HG03521 (cell line): ENCODE measurements at regions not wholly inside any gene's neighbourhood (a gene's known extent, or its start where the extent isn't known, plus 50 kb on each side); places are given as distances from the start of the nearest gene placed in this dataset.
"Not testable (repeated sequence)": the region's sequence is repeated elsewhere in the genome, so short reads cannot be mapped to it uniquely, and the experiment has no call there.

Experiments
- ATAC-seq: cut with Tn5 transposase; IDR thresholded peaks from one replicate; pipeline ENCODE4 v1.9.1; 2021; ENCODE audit warnings: mild to moderate bottlenecking, moderate library complexity; ENCODE audit not compliant: unreplicated experiment

DNA sequence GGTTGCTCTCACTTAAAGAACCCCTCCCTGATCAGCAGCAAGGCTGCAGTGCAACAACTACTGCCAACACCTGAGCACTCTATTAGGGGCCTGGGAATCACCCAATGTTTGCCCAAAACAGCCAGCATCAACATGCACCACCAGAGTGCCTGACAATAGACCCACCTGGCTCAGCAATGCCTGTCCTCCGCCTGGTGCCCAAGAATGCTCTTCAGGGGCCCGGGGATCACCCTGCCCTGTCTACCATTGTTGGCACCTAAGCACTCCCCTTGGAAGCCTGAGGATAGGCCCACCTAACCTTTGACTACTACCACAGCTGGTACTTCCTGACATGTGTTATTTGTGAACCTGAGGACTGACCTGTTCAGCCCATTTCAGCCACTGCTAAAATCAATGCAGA, 1363.1 kb upstream of the PRR20A start:
- ATAC-seq: no peak

DNA sequence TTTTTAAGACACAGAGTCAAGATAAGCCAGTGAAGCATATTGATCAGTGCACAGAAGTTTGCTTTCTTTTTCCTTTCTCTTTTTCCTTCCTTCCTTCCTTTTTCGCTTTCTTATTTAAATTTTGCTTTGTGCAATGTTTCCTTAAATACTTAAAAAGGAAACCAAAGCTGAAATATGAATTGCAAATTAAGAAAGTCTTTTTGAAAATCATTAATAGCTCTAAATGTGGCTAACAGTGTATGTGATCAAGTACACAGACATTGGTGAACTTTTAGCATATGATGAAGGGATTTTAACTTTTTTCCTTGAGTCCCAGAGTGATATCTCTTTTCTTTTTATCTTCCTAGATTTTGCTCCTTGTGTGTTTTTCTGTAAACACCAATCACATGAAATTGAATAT, 1356.9 kb upstream of the PRR20A start:
- ATAC-seq: no peak

DNA sequence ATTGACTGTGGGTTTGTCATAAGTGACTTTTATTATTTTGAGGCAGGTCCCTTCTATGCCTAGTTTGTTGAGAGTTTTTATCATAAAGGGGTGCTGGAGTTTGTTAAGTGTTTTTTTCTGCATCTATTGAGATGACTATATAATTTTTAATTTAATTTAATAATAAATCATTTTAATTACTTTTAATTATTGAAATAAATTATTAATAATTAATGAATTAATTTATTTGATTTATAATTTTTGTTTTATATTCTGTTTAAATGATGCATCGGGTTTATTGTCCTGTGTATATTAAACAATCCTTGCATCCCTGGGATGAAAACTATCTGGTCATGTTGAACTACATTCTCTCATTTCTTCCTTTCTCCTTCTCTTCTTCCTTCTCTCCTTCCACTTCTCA, 1352.2 kb upstream of the PRR20A start:
- no peak for ATAC-seq

DNA sequence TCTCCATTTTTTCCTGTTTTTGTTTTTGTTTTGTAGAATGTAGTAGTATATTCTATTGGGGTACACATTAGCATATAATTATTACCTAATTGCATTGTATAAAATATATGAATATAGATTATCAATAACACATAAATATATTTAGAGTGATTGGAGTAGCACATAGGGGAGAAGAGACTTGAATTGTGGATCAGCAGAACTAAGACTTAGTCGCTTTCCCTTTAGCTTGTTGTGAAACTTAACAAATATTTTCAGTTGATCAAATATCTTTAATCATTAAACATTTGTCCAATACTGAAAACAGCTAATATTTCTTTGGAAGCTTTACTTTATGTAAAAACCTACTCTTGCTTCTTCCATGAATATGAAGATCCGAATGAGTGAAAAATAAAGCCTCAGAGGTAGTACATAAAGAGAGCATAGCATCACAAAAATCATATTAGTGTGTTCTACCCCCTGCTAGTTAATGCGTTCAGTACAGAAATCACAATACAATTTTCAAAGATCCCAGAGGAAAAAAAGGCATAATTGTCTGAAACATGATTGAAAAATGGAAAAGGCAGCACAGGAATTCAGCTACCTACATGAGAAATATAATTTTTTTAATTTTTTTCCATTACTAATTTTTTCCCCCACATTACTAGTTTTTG, 1348.0 kb upstream of the PRR20A start:
- no peak for ATAC-seq

DNA sequence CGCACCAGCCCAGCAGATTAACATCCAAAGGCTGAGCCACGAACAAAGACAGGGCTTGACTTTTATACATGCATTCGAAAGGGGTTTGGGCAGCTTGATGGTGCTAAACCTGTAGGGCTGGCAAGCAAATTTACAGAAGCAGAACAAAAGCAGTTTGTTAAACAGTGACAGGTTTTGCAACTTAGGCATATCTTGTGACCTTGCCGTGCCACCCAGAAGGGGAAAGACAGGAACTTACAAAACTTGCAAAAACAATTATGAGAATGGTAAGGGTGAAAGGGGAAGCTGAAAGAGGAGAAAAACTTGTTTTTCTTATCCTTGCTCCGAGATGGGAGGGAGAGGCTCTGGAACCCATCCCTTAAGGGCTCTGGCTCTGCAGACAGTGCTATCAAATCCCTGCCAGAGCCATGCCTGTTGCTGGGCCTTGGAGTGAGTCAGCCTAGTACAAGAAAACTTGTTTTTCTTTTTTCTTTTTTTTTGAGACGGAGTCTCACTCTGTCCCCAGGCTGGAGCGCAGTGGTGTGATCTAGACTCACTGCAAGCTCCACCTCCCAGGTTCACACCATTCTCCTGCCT, 1325.2 kb upstream of the PRR20A start:
- no peak for ATAC-seq

DNA sequence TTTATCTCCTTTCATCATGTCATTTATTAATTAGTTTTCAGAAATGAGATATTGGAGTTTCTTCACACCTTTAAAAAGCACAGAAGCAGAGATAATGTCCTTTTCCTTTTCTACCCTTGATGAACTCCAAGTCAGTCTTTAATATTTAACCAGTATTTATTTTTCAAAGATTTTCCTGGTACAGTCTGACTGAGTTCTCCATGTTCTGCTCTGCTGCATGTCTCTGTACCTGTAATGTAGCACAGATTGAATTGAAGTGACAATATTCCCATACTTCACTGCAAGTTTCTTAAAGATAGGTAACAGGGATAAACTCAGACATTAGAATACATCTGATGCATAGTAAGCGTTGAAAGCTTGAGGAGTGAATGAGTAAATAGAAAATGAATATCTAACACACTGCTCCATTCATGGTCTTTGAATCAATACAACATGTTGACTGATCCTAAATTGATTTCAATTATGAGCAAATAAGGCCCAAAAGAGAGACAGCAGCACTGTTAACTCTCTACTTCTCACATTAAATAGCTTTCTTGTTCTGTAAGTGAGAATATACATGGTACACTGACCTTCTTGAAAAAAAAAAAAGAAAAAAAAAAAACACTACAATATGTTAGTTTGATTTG, 1323.6 kb upstream of the PRR20A start:
- no peak for ATAC-seq

DNA sequence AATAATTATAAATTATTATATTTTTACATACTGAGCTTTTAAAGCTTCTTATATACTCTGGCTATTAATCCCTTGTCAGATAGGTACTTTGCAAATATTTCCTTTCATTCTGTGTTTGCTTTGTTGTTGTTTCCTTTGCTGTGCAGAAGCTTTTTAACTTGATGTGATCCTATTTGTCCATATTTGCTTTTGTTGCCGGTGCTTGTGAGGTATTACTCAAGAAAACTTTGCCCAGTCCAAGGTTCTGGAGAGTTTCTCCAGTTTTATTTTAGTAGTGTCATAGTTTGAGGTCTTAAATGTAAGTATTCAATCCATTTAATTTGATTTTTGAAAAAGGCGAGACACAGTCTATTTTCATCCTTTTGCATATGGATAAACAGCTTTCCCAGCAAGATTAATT, 1319.9 kb upstream of the PRR20A start:
- ATAC-seq: no peak

DNA sequence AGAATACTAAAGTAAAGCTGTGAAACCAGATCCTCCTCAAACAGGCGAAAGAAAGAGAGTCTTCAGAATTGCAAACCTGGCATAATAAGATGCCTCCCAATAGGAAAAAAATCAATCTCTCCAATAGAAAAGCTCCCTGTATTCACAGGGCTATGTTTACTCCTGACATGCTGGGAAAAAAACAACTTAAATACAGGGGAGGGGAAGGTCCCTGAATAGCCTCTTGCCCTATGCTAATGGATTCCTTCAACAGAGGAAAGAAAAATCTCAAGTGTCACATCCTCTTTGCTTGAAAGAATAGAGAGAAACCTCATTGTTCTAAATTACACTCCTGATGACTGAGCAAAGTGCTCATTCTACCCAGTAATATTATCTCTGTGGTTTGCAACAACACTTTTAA, 1271.1 kb upstream of the PRR20A start:
- ATAC-seq: no peak

DNA sequence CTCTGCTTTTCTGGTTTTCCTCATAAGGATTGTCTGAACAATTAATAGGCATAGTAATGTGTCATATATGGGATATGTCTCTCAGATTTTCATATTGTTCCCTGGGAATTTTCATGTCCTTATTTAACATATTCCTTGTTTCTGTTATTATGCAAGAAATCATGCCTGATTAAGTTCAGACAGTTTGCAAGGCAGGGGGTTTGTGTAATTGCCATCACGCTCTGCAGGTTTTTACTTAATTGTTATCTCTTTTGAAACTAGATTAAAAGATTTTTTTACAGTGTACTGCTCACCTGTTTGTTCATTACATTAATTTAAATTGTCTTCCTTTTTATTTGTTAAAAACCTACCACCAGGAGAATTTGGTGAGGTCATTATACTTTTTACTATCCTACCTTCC, 1253.2 kb upstream of the PRR20A start:
- no peak for ATAC-seq

DNA sequence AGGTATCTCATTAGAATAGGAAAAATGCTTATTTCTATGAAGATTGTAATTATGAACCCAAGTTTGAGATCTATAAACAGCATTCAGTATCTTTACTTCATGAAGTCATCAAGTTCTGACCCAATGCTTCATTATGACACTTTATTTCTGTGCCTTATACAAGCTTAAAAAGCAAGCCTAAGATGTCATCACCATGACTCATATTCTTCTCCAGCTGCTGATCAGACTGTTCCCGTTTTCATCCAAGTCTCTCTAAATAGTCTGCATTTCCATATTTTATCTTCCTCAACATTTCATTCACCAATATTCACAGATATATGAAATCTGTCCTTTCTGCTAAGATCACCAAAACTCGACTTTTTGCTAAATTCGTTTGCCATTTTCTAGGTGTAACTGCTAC, 1247.2 kb upstream of the PRR20A start:
- ATAC-seq: no peak

DNA sequence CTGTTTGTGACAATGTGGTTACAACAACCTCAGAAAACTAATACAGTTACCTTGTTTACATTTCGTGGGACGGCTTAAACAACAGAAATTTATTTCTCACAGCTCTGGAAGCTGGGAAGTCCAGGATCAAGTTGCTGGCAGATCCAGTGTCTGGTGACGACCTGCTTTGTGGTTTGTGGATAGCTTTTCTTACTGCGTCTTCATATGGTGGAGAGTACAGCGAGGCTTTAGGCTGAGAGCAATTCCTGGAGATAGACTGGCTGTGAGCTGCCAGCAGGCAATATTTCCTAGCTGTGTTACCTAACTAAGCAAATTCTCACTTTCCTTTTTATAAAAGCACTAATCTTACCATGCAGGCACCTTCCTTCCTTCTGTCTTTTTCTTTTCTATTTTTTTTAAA, 1203.5 kb upstream of the PRR20A start:
- ATAC-seq: no peak

DNA sequence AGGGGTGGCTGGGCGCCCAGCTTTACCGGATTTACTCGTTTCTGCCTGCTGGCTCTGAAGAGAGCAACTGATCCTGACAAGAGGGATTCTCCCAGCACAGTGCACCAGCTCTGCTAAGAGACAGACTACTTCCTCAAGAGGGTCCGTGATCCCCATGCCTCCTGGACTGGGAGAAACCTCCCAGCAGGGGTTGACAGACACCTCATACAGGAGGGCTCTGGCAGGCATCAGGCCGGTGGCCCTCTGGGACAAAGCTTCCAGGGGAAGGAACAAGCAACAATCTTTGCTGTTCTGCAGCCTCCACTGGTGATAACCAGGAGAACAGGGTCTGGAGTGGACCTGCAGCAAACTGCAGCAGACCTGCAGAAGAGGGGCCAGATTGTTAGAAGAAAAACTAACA, 1192.5 kb upstream of the PRR20A start:
- no peak for ATAC-seq

DNA sequence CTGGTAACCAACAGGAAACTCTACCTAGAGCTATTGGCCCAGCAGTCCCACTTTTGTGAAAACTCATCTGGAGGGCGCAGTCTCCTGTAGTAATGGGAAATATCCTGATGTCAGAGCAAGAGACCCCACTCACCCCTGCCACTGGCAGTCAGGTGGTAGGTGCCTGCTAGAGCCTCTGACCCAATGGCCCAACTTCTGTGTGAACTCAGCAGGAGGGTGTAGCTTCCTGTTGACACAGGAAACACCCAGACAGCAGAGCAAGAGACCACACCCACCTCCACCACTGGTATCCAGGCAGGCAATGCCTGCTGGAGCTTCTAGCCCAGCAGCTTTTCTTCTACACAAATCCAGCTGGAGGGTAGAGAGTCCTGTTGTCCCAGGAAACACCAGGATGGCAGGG, 1176.8 kb upstream of the PRR20A start:
- no peak for ATAC-seq

DNA sequence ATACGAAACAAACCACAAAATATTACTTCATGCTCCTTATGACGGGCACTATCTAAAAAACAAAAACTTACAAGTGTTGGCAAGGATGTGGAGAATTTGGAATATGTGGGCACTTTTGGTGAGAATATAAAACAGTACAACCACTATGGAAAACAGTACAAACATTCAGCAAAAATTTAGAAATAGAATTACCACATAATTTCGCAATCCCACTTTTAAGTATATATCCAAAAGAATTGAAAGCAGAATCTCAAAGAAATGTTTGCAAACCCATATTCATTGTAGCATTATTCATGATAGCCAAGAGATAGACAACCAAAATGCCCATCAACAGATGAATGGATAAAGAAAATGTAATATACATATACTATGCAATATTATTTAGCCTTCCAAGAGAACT, 1173.7 kb upstream of the PRR20A start:
- no peak for ATAC-seq

DNA sequence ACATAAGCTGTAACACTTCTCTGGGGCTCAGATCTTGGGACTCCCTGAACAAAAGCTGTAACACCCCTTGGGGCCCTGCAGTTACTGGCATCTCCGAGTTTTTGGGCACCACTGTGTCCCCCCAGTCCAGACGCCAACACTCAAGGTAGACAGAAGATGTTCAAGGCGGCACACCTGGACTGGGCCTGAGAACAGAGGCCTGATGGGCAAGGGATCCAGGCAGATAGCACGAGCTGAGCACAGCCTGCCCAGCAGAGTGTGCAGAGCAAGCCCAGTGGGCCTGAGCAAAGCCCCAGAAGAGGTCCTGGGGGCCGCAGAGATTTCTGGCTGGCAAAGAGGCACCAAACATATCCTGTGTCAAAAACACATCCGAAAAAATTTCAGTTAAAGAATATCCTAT, 1163.3 kb upstream of the PRR20A start:
- no peak for ATAC-seq

DNA sequence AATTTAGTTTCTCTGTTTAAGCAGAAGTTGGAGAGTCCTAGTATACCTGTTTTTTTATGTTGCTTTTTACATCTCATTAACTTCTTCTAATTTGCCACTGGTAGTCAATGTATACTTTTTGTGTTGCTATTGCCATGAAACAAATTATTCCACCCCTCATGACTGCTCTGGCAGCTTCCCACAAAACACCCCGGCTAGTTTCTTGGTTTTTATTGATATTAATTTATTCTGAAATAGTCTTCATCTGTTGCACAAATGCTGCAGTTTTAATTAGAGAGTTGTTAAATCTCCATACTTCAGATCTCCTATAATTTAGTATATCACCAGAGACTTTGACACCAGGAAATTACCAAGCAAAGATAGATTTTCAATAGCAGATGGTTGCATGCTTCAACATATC, 1159.3 kb upstream of the PRR20A start:
- ATAC-seq: no peak

DNA sequence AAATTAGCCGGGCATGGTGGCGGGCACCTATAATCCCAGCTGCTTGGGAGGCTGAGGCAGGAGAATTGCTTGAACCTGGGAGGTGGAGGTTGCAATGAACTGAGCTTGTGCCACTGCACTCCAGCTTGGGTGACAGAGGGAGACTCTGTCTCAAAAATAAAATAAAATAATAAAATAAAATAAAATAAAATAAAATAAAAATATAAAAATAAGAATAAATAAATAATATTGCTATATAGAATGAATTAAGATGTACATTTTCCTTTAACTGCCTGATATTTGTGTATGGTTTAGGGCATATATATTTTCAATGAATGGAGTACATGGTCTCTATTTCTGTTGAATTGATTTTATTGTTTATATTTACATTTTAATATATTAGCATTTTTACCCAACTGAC, 1156.7 kb upstream of the PRR20A start:
- not testable (repeated sequence) for ATAC-seq

DNA sequence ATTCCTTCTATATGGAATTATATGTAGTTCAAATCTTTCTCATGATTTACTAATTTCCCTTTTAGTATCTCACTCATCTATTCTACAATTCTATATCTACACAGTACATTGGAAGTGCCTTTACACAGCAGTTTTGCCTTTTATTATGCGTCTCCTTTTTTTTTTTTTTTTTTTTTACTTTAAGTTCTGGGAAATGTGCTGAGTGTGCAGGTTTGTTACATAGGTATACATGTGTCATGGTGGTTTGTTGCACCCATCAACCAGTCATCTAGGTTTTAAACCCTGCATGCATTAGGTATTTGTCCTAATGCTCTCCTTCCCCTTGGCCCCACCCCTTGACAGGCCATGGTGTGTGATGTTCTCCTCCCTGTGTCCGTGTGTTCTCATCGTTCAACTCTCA, 1150.1 kb upstream of the PRR20A start:
- no peak for ATAC-seq

DNA sequence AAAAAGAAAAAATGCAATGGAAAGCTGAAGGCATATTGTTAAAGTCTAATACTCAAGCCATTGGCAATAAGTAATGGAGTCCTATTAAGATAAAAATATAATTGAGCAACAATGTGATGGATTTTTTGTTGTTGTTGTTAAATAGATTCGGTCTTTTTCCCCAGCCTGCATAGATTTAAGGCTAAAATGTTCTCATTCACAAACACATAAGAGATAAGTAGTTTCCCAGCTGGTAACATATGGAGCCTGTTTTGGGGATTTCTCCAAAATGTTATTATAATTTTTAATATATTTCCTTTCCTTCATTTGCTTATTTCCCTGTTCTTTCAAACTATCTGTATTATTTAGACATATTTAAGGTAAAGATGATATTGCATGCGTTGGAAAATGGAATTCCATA, 1149.1 kb upstream of the PRR20A start:
- no peak for ATAC-seq

DNA sequence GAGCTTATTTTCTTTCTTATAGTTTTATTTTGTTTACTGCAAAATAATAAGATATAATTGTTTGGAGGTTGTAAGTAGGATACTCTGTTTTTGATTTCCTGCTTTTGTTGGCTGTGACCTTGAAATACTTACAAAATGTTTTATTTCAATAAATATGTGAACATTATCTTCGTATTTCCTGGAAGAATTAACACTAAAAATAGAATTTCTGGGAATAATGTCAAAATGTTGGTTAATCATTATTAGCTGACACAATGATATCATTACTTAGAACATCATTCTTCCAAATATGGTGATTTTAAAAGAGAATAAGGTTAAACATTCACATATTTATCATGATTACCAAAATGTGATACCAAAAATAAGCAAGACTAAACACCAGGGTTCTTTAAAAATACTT, 1148.6 kb upstream of the PRR20A start:
- ATAC-seq: no peak

DNA sequence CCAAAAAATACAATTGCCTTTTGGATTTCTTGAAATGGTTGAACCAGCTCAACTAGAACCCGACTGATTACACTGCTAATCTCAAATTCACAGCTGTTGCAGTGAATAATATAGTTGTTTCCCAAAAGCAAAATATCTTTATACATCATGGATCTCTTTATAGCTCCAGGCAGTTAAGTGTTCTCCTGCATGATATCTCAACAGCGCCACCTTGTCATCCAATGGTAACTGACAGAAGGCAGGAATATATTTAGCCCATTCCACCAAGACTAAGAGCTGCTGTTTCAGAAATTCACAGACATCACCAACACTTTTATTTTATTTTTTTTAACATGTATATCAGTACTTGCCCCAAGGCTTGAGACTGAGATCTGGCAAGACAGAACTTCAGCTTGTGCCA, 1141.0 kb upstream of the PRR20A start:
- ATAC-seq: no peak

DNA sequence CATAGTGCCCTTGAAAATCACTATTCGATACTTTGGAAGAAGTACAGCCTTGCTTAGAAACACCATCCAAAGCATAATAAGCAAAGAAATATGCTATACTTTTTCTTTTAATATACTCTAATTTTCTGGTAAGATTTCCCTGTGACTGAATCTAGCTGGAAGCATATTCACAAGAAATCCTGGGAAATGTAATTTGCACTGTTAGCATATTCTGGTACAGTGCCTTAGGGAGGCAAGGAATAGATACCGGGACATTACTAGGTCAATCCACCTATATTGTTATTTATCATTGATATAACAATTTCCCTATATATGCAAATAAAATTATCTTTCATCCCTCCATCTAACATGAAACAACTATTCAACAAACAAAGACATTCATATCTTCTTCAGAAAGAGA, 1131.3 kb upstream of the PRR20A start:
- no peak for ATAC-seq

DNA sequence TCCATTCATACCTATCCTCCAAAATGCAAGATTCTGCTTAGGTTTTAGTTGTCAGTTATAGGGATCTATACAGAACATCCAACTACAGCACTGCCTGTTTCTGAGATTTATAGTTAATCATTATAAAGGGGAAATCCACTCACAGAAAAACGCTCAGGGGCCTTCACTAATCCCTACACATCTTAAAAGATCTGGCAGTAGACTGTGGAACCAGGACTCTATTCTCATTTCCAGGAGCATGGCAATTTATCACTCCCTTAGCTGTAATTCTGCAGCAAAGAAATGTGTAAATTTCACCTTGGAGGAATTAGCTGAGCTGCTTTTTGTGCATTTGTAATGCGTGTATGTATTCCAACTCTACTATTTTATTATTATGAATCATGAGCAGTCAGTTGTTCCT, 1128.1 kb upstream of the PRR20A start:
- ATAC-seq: no peak
